GM23338 (cell line): ENCODE measurements at regions not wholly inside any gene's neighbourhood (a gene's known extent, or its start where the extent isn't known, plus 50 kb on each side); places are given as distances from the start of the nearest gene placed in this dataset.

ENCODE experiments used
- CREB1 ChIP-seq: fragments of 250-450 bp; sonication (Bioruptor Pico); IDR thresholded peaks from 2 replicates; pipeline ENCODE4 v1.5.0; 2020; ENCODE audit warnings: low read depth, mild to moderate bottlenecking, moderate library complexity
- CTCF ChIP-seq, 2 experiments: fragments of 200-600 bp in 1 of 2; sonication (generic) in 1 of 2; conservative IDR thresholded peaks; 2 replicates each; pipeline versions ENCODE4 v1.5.1 to v1.6.1; 2016 to 2017; ENCODE audit warnings: antibody characterized with exemption in 2 of 2, low read depth in 2 of 2, mild to moderate bottlenecking in 2 of 2, moderate library complexity in 1 of 2
- ETS1 ChIP-seq: IDR thresholded peaks from 2 replicates; pipeline ENCODE4 v1.6.1; 2016; ENCODE audit warnings: antibody characterized with exemption
- EZH2 ChIP-seq: fragments of 200-600 bp; sonication (generic); IDR thresholded peaks from one replicate; pipeline ENCODE4 v1.8.0; 2017; ENCODE audit warnings: antibody characterized with exemption, mild to moderate bottlenecking, low read depth; ENCODE audit not compliant: unreplicated experiment
- EZH2phosphoT487 ChIP-seq: fragments of 200-600 bp; sonication (generic); IDR thresholded peaks from one replicate; pipeline ENCODE4 v1.8.1; 2018; ENCODE audit warnings: antibody characterized with exemption; ENCODE audit not compliant: unreplicated experiment
- JUNB ChIP-seq: IDR thresholded peaks from one replicate; pipeline ENCODE4 v1.6.1; 2016; ENCODE audit warnings: antibody characterized with exemption; ENCODE audit not compliant: unreplicated experiment
- NANOG ChIP-seq: IDR thresholded peaks from 2 replicates; pipeline ENCODE4 v1.6.1; 2016; ENCODE audit warnings: antibody characterized with exemption, borderline replicate concordance
- POLR2AphosphoS5 ChIP-seq: IDR thresholded peaks from 2 replicates; pipeline ENCODE4 v1.6.1; 2016; ENCODE audit warnings: antibody characterized with exemption, low read depth
- REST ChIP-seq: IDR thresholded peaks from one replicate; pipeline ENCODE4 v1.6.1; 2018; ENCODE audit warnings: antibody characterized with exemption; ENCODE audit not compliant: unreplicated experiment
- ZNF114 ChIP-seq: fragments of 250-450 bp; sonication (Bioruptor Pico); IDR thresholded peaks from 2 replicates; pipeline ENCODE4 v1.5.0; 2020; ENCODE audit warnings: mild to moderate bottlenecking, moderate library complexity
- ZNF331 ChIP-seq: fragments of 250-450 bp; sonication (Bioruptor Pico); IDR thresholded peaks from 2 replicates; pipeline ENCODE4 v1.5.0; 2020; ENCODE audit warnings: low read depth, mild to moderate bottlenecking, moderate library complexity
- ZNF462 ChIP-seq: fragments of 250-450 bp; sonication (Bioruptor Pico); IDR thresholded peaks from 2 replicates; pipeline ENCODE4 v1.5.0; 2020; ENCODE audit warnings: mild to moderate bottlenecking, moderate library complexity

- TF ChIP-seq CTCF (conservative IDR thresholded peaks at IDR 0.05; ENCODE audit: low read depth in 2 of 2) = no peak
- no peak for TF ChIP-seq REST
- TF ChIP-seq EZH2 = no peak
- TF ChIP-seq POLR2AphosphoS5 = no peak
- no peak for TF ChIP-seq CREB1 (CRISPR knock-in tag)
- no peak for TF ChIP-seq ETS1
- no peak for TF ChIP-seq EZH2phosphoT487
- TF ChIP-seq JUNB = no peak
- no peak for TF ChIP-seq ZNF462 (CRISPR knock-in tag)
- TF ChIP-seq ZNF114 (CRISPR knock-in tag) = no peak
- no peak for TF ChIP-seq ZNF331
- no peak for TF ChIP-seq NANOG
Observed at GRCh38 chr7:153934629-153935028, 117.6 kb upstream of the DPP6 start.
